ENCODE measurements at regions not wholly inside any gene's neighbourhood (a gene's known extent, or its start where the extent isn't known, plus 50 kb on each side); places are given as distances from the start of the nearest gene placed in this dataset.

DNA sequence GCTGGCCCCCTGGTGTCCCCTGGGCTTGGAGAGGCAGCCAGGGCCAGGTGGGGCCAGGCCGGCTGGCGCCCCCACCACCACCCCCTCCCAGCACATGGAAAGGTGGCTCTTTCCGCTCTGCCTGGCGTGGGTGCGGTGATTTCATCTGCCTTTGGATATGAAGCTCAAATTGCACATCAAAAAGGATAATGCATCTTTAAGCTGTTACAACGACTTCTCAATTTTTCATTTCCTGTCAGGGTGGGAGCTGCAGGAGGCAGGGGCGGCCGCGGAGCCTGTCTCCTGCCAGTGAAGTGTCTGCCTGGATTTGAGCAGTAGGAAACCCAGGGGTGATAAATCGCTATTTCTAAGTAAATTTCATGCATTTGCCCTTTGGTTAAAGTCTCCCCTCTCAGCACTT is 169.2 kb upstream of the MVB12B start:
- H3K4me3 ChIP-seq (ENCODE audit: control insufficient read depth, low read depth, low read length): no peak overlapping the region
- no peak for DNase-seq (ENCODE audit: low read depth)
- TF ChIP-seq, protein P1, sequence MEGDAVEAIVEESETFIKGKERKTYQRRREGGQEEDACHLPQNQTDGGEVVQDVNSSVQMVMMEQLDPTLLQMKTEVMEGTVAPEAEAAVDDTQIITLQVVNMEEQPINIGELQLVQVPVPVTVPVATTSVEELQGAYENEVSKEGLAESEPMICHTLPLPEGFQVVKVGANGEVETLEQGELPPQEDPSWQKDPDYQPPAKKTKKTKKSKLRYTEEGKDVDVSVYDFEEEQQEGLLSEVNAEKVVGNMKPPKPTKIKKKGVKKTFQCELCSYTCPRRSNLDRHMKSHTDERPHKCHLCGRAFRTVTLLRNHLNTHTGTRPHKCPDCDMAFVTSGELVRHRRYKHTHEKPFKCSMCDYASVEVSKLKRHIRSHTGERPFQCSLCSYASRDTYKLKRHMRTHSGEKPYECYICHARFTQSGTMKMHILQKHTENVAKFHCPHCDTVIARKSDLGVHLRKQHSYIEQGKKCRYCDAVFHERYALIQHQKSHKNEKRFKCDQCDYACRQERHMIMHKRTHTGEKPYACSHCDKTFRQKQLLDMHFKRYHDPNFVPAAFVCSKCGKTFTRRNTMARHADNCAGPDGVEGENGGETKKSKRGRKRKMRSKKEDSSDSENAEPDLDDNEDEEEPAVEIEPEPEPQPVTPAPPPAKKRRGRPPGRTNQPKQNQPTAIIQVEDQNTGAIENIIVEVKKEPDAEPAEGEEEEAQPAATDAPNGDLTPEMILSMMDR (conservative IDR thresholded peaks at IDR 0.05; ENCODE audit: control insufficient read depth, insufficient read depth, low read depth, low read length): no peak

GRCh38 chr9:126157826-126158587 is 168.6 kb upstream of the MVB12B start:
- no peak overlapping the region for H3K4me3 ChIP-seq (ENCODE audit: control insufficient read depth, low read depth, low read length)
- no peak for DNase-seq (ENCODE audit: low read depth)
- TF ChIP-seq, protein P1 (conservative IDR thresholded peaks at IDR 0.05; ENCODE audit: control insufficient read depth, insufficient read depth, low read depth, low read length): no peak

- no peak overlapping the region for H3K4me3 ChIP-seq (ENCODE audit: control insufficient read depth, low read depth, low read length)
- DNase-seq (ENCODE audit: low read depth): no peak
- TF ChIP-seq, protein P1 (conservative IDR thresholded peaks at IDR 0.05; ENCODE audit: control insufficient read depth, insufficient read depth, low read depth, low read length): no peak
These were observed 167.8 kb upstream of the MVB12B start for GRCh38 chr9:126158588-126159429.

GRCh38 chr9:126159430-126160060 is 167.1 kb upstream of the MVB12B start:
- no peak overlapping the region for H3K4me3 ChIP-seq (ENCODE audit: control insufficient read depth, low read depth, low read length)
- TF ChIP-seq, protein P1 (conservative IDR thresholded peaks at IDR 0.05; ENCODE audit: control insufficient read depth, insufficient read depth, low read depth, low read length): no peak
- DNase-seq (ENCODE audit: low read depth): no peak

DNA sequence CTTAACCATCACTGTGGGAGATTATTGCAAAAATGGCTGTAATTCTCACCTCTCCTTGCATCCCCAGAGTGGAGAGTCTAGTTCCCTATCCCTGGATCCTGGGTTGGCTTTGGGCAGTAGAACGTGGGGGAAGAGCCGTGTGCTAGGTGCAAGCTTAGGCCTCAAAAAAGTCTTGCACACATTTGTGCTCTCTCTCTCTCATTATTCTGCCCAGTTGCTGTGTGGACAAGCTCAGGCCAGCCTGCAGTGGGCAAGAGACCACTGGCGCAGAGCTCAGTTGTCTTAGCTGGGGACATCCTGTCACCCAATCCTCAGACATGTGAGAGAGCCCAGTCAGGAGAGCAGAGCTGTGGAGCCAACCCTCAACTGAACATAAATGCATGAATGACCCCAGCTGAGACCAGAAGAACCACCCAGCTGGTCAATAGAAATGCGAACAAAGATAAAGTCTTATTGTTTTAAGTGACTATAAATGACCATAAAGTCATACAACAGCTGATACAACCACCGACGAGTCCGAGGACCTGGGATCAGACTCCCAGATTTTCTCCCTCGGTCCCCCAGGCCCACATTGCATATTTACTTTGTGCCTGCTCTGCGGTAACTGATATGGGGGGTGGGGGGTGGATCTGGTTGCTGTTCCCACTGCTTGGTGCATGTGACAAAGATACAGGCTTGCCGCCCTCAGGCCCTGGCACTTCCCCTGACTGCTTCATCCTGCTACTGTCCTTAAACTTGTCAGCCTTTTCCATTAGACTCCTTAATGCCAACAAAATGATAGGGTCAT is 166.4 kb upstream of the MVB12B start:
- no peak for DNase-seq (ENCODE audit: low read depth)
- TF ChIP-seq, protein P1 (conservative IDR thresholded peaks at IDR 0.05; ENCODE audit: control insufficient read depth, insufficient read depth, low read depth, low read length): no peak
- no peak overlapping the region for H3K4me3 ChIP-seq (ENCODE audit: control insufficient read depth, low read depth, low read length)

DNA sequence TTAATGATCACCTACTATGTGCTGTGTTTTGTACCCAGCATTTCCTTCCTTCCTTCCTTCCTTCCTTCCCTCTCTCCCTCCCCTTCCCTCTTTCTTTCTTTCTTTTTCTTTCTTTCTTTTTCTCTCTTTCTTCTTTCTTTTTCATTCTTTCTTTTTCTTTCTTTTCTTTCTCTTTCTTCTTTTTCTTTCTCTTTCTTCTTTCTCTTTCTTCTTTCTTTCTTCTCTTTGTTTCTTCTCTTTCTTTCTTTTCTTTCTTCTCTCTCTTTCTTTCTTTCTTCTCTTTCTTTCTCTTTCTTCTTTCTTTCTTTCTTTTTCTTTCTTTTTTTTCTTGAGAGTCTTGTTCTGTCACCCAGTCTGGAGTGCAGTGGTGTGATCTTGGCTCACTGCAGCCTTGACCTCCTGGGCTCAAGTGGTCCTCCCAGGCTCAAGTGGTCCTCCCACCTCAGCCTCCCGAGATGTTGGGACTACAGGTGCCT is 165.7 kb upstream of the MVB12B start:
- H3K4me3 ChIP-seq (ENCODE audit: control insufficient read depth, low read depth, low read length): no peak overlapping the region
- no peak for DNase-seq (ENCODE audit: low read depth)
- TF ChIP-seq, protein P1 (conservative IDR thresholded peaks at IDR 0.05; ENCODE audit: control insufficient read depth, insufficient read depth, low read depth, low read length): no peak

Data from fibroblast of mammary gland (primary cell).